ENCODE measurements at regions not wholly inside any gene's neighbourhood (a gene's known extent, or its start where the extent isn't known, plus 50 kb on each side); places are given as distances from the start of the nearest gene placed in this dataset.

GRCh38 chr5:117943541-117943940 is 1044.8 kb downstream of the DTWD2 start:
- no peak for DNase-seq (ENCODE audit: low spot score)

GRCh38 chr5:117942861-117943519 is 1045.4 kb downstream of the DTWD2 start:
- no peak for DNase-seq (ENCODE audit: low spot score)

- DNase-seq (ENCODE audit: low spot score), result no peak
These were observed 1095.1 kb downstream of the DTWD2 start for GRCh38 chr5:117893211-117893610.

- DNase-seq (ENCODE audit: low spot score), result no peak
These were observed 1096.0 kb downstream of the DTWD2 start for GRCh38 chr5:117892360-117892759.

- no peak for DNase-seq (ENCODE audit: low spot score)
These were observed 1098.8 kb downstream of the DTWD2 start for GRCh38 chr5:117889596-117889995.

GRCh38 chr5:117888688-117889087 is 1099.7 kb downstream of the DTWD2 start:
- DNase-seq (ENCODE audit: low spot score), result peak; percentile 17

GRCh38 chr5:117881426-117882230 is 1106.7 kb downstream of the DTWD2 start:
- DNase-seq (ENCODE audit: low spot score), result no peak

GRCh38 chr5:117880932-117881331 is 1107.4 kb downstream of the DTWD2 start:
- no peak for DNase-seq (ENCODE audit: low spot score)

GRCh38 chr5:117877731-117878130 is 1110.6 kb downstream of the DTWD2 start:
- no peak for DNase-seq (ENCODE audit: low spot score)

- DNase-seq (ENCODE audit: low spot score), result no peak
These were observed 1115.5 kb downstream of the DTWD2 start for GRCh38 chr5:117872798-117873368.

GRCh38 chr5:117869596-117869995 is 1118.8 kb downstream of the DTWD2 start:
- DNase-seq (ENCODE audit: low spot score), result no peak

GRCh38 chr5:117863586-117864296 is 1124.6 kb downstream of the DTWD2 start:
- DNase-seq (ENCODE audit: low spot score), result no peak

GRCh38 chr5:117860550-117860949 is 1127.8 kb downstream of the DTWD2 start:
- no peak for DNase-seq (ENCODE audit: low spot score)

- no peak for DNase-seq (ENCODE audit: low spot score)
These were observed 1129.2 kb downstream of the DTWD2 start for GRCh38 chr5:117859176-117859575.

- no peak for DNase-seq (ENCODE audit: low spot score)
These were observed 1131.6 kb downstream of the DTWD2 start for GRCh38 chr5:117856713-117857112.

- no peak for DNase-seq (ENCODE audit: low spot score)
These were observed 1150.6 kb downstream of the DTWD2 start for GRCh38 chr5:117837786-117838185.

GRCh38 chr5:117833691-117834090 is 1154.7 kb downstream of the DTWD2 start:
- DNase-seq (ENCODE audit: low spot score), result no peak

- no peak for DNase-seq (ENCODE audit: low spot score)
These were observed 1158.7 kb downstream of the DTWD2 start for GRCh38 chr5:117829646-117830045.

GRCh38 chr5:117813850-117814249 is 1174.5 kb downstream of the DTWD2 start:
- no peak for DNase-seq (ENCODE audit: low spot score)

GRCh38 chr5:117812861-117813260 is 1175.5 kb downstream of the DTWD2 start:
- no peak for DNase-seq (ENCODE audit: low spot score)

- DNase-seq (ENCODE audit: low spot score), result no peak
These were observed 1179.1 kb downstream of the DTWD2 start for GRCh38 chr5:117809251-117809650.

GRCh38 chr5:117805058-117805457 is 1183.3 kb downstream of the DTWD2 start:
- DNase-seq (ENCODE audit: low spot score), result no peak

- DNase-seq (ENCODE audit: low spot score), result no peak
These were observed 1184.8 kb downstream of the DTWD2 start for GRCh38 chr5:117803533-117803932.
